Dendritic cell treated with granulocyte-macrophage colony-stimulating factor and Interleukin-4, amounts not matched to agents 40 ng/mL and 50 ng/mL, for 4 days (primary cell): ENCODE measurements at regions not wholly inside any gene's neighbourhood (a gene's known extent, or its start where the extent isn't known, plus 50 kb on each side); places are given as distances from the start of the nearest gene placed in this dataset.

ENCODE experiments used
- H3K27ac Mint-ChIP-seq: one replicate; pipeline ENCODE4 v1.8.0; 2022; ENCODE audit warnings: mild to moderate bottlenecking, mixed read lengths
- H3K27me3 Mint-ChIP-seq: one replicate; pipeline ENCODE4 v1.8.0; 2022; ENCODE audit warnings: mild to moderate bottlenecking, mixed read lengths
- H3K36me3 Mint-ChIP-seq: one replicate; pipeline ENCODE4 v1.8.0; 2022; ENCODE audit warnings: low read depth, mixed read lengths
- H3K4me1 Mint-ChIP-seq: one replicate; pipeline ENCODE4 v1.8.0; 2022; ENCODE audit warnings: low read depth, mixed read lengths
- H3K4me3 Mint-ChIP-seq: one replicate; pipeline ENCODE4 v1.8.0; 2022; ENCODE audit warnings: mild to moderate bottlenecking, moderate library complexity, mixed read lengths
- H3K9me3 Mint-ChIP-seq: one replicate; pipeline ENCODE4 v1.8.0; 2022; ENCODE audit warnings: mixed read lengths
- intact Hi-C: fragments of 100-400 bp; cut with micrococcal nuclease; formaldehyde crosslinking; loops from one replicate; pipeline ENCODE4 v1.15.0; 2022

GRCh38 chr13:78777396-78777795 lies 118.4 kb upstream of the OBI1 start:
- no peaks in the 10 kb centered on the region for H3K4me1 Mint-ChIP-seq
- H3K4me3 Mint-ChIP-seq, result no peak overlapping the region
- no peak overlapping the region for H3K27ac Mint-ChIP-seq
- intact Hi-C loops, result no loop called here
- H3K27me3 Mint-ChIP-seq, result no peaks in the 10 kb centered on the region
- no peaks in the 10 kb centered on the region for H3K9me3 Mint-ChIP-seq
- H3K36me3 Mint-ChIP-seq, result no peaks in the 10 kb centered on the region

DNA sequence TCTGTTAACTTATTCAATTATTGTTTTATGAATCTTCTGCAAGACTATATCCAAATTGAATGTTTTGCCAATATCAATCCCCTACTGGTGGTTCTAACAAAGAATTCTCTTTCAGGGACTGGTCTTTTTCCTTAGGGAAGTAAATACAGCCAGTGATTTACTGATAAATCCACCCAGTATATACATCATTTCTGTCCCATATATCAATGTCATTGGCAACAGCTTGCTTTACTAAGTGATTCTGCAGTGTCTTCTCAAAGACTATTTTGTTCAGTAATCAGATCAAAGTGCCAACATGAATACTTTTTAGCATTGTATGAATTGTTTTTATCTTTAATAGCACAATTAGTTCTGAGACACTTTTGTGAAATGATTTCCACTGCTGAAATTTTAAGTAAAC lies 114.0 kb upstream of the OBI1 start:
- Mint-ChIP-seq H3K4me1 (peaks cover 9% of the 10 kb centered on the region), H3K27ac (no peak overlapping the region), H3K9me3 (no peaks in the 10 kb centered on the region), H3K36me3 (no peaks in the 10 kb centered on the region), H3K4me3 (no peak overlapping the region), H3K27me3 (no peaks in the 10 kb centered on the region)
- intact Hi-C loops, result no loop called here

DNA sequence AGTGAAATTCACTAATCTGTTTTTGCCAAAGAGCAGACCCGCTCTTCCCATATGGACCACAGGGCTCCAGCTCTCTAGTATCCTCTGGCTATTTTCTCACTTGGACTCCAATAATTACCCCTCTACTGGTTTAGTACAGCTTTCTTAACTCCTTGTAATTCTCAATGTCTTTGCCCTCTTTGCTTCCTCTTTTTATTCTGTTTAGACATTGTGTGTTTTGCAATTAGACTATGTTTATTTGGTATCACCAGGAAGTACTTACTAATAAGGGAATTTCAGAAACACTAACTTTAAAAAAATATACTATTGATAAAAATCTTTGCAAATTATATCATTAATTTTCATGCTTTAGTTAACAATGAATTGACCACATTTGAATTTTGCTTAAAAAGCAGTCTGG lies 111.6 kb upstream of the OBI1 start:
- H3K27ac Mint-ChIP-seq, result no peak overlapping the region
- H3K9me3 Mint-ChIP-seq, result no peaks in the 10 kb centered on the region
- H3K4me3 Mint-ChIP-seq, result no peak overlapping the region
- H3K27me3 Mint-ChIP-seq, result no peaks in the 10 kb centered on the region
- intact Hi-C loops, result no loop called here
- H3K4me1 Mint-ChIP-seq, result peaks cover 9% of the 10 kb centered on the region
- no peaks in the 10 kb centered on the region for H3K36me3 Mint-ChIP-seq

- Mint-ChIP-seq H3K36me3 (no peaks in the 10 kb centered on the region), H3K9me3 (no peaks in the 10 kb centered on the region), H3K4me3 (no peak overlapping the region), H3K27ac (no peak overlapping the region), H3K27me3 (no peaks in the 10 kb centered on the region), H3K4me1 (peaks cover 9% of the 10 kb centered on the region)
- intact Hi-C loops, result no loop called here
These were observed 110.0 kb upstream of the OBI1 start for GRCh38 chr13:78768950-78769349.

- Mint-ChIP-seq H3K27ac (no peak overlapping the region), H3K27me3 (no peaks in the 10 kb centered on the region), H3K4me3 (no peak overlapping the region), H3K4me1 (no peaks in the 10 kb centered on the region), H3K36me3 (no peaks in the 10 kb centered on the region), H3K9me3 (no peaks in the 10 kb centered on the region)
- intact Hi-C loops, result no loop called here
These were observed 105.7 kb upstream of the OBI1 start for GRCh38 chr13:78764665-78765064.

- intact Hi-C loops, result no loop called here
- H3K27me3 Mint-ChIP-seq, result no peaks in the 10 kb centered on the region
- no peaks in the 10 kb centered on the region for H3K9me3 Mint-ChIP-seq
- no peak overlapping the region for H3K27ac Mint-ChIP-seq
- H3K4me1 Mint-ChIP-seq, result no peaks in the 10 kb centered on the region
- no peak overlapping the region for H3K4me3 Mint-ChIP-seq
- no peaks in the 10 kb centered on the region for H3K36me3 Mint-ChIP-seq
These were observed 103.9 kb upstream of the OBI1 start for GRCh38 chr13:78762825-78763224.

- H3K27ac Mint-ChIP-seq, result no peak overlapping the region
- no peaks in the 10 kb centered on the region for H3K36me3 Mint-ChIP-seq
- no peaks in the 10 kb centered on the region for H3K27me3 Mint-ChIP-seq
- no peak overlapping the region for H3K4me3 Mint-ChIP-seq
- no peaks in the 10 kb centered on the region for H3K4me1 Mint-ChIP-seq
- intact Hi-C loops, result no loop called here
- no peaks in the 10 kb centered on the region for H3K9me3 Mint-ChIP-seq
These were observed 100.7 kb upstream of the OBI1 start for GRCh38 chr13:78759704-78760103.

DNA sequence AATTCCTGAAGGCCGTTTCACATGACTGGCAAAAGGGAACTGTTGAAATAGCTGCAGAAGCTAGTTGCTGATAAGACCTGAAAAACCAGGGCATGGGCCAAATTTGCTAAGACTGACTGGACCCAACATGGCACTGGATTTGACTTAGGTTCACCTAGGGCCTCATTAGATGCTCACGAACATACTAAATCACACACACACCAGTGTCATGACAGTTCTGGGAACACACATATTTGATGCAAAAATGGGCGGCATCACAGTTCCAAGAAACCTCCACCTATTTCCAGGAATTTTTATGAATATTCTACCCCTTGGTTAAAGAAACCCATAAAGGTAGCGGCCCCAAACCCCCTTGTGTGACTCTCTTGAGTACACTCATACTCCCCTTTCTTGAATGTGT lies 99.6 kb upstream of the OBI1 start:
- H3K4me1 Mint-ChIP-seq, result no peaks in the 10 kb centered on the region
- H3K9me3 Mint-ChIP-seq, result no peaks in the 10 kb centered on the region
- H3K27me3 Mint-ChIP-seq, result no peaks in the 10 kb centered on the region
- H3K27ac Mint-ChIP-seq, result no peak overlapping the region
- H3K36me3 Mint-ChIP-seq, result no peaks in the 10 kb centered on the region
- no peak overlapping the region for H3K4me3 Mint-ChIP-seq
- intact Hi-C loops, result no loop called here

DNA sequence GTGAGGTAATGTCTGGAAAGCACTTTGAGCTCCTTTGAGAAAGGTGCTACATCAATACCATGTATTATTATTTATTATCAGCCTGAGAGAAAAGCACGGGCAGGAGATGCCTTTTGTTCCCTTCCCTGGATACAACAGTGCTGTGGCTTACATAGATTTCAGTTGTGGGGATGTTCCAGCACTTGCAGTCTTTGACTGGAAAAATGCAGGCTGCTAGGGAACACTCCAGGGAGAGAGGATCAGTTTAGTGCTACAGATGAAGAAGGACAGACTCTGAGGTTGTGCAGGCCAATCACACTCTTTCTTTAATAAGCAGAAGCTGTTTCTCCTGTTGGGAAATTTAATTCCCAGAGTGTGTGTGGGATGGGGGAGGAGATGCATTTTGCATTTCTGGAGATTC lies 94.5 kb upstream of the OBI1 start:
- Mint-ChIP-seq H3K27me3 (no peaks in the 10 kb centered on the region), H3K27ac (no peak overlapping the region), H3K36me3 (no peaks in the 10 kb centered on the region), H3K4me1 (no peaks in the 10 kb centered on the region), H3K4me3 (no peak overlapping the region), H3K9me3 (no peaks in the 10 kb centered on the region)
- intact Hi-C loops, result no loop called here

DNA sequence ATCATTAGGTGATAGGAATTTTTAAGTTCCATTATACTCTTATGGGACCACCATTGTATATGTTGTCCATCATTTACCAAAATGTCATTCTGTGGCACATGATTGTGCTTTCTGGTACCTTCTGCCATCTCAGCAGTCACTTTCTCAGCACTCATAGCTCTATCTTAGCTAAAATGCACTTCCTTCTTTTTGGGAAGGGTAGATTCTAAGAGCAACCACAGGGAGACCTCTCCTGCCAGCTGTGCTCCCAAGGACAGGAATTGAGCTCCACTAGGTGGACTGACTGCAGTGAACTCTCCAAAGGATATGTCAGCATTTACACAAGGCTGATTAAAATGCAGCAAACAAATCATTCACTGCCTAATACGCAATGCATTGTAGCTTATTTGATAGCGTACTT lies 91.8 kb upstream of the OBI1 start:
- no peak overlapping the region for H3K27ac Mint-ChIP-seq
- H3K36me3 Mint-ChIP-seq, result no peaks in the 10 kb centered on the region
- no peaks in the 10 kb centered on the region for H3K4me1 Mint-ChIP-seq
- no peaks in the 10 kb centered on the region for H3K27me3 Mint-ChIP-seq
- intact Hi-C loops, result no loop called here
- no peaks in the 10 kb centered on the region for H3K9me3 Mint-ChIP-seq
- no peak overlapping the region for H3K4me3 Mint-ChIP-seq

DNA sequence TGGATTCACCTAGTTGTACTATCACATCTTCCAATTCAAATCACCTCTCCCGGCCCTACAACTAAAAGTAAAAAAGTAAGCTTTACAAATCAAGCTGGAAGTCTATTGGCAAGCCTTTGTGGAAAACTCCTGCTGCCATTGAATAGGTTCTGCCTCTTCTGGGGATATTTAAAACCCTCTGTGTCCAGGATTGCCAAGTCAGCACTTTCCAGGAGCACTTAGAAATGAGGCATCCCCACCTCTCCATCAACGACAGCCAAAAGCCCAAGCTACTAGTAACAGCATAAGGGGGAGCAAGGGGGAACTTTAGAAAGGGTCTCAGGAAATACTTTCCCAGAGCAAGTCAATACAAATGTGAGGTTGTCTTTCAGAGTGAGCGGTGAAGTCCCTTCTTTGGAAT lies 85.0 kb upstream of the OBI1 start:
- H3K27me3 Mint-ChIP-seq, result no peaks in the 10 kb centered on the region
- H3K4me1 Mint-ChIP-seq, result no peaks in the 10 kb centered on the region
- intact Hi-C loops, result no loop called here
- H3K4me3 Mint-ChIP-seq, result no peak overlapping the region
- no peak overlapping the region for H3K27ac Mint-ChIP-seq
- no peaks in the 10 kb centered on the region for H3K9me3 Mint-ChIP-seq
- H3K36me3 Mint-ChIP-seq, result no peaks in the 10 kb centered on the region

GRCh38 chr13:78742659-78743058 lies 83.7 kb upstream of the OBI1 start:
- Mint-ChIP-seq H3K4me1 (no peaks in the 10 kb centered on the region), H3K9me3 (no peaks in the 10 kb centered on the region), H3K27me3 (no peaks in the 10 kb centered on the region), H3K4me3 (no peak overlapping the region), H3K27ac (no peak overlapping the region), H3K36me3 (no peaks in the 10 kb centered on the region)
- intact Hi-C loops, result no loop called here

- Mint-ChIP-seq H3K9me3 (no peaks in the 10 kb centered on the region), H3K36me3 (no peaks in the 10 kb centered on the region), H3K27me3 (no peaks in the 10 kb centered on the region), H3K4me3 (no peak overlapping the region), H3K4me1 (no peaks in the 10 kb centered on the region), H3K27ac (no peak overlapping the region)
- intact Hi-C loops, result no loop called here
These were observed 77.2 kb upstream of the OBI1 start for GRCh38 chr13:78736142-78736541.

GRCh38 chr13:78732445-78733017 lies 73.6 kb upstream of the OBI1 start:
- H3K27ac Mint-ChIP-seq, result no peak overlapping the region
- H3K4me3 Mint-ChIP-seq, result no peak overlapping the region
- H3K4me1 Mint-ChIP-seq, result no peaks in the 10 kb centered on the region
- H3K9me3 Mint-ChIP-seq, result no peaks in the 10 kb centered on the region
- H3K27me3 Mint-ChIP-seq, result no peaks in the 10 kb centered on the region
- intact Hi-C loops, result no loop called here
- H3K36me3 Mint-ChIP-seq, result no peaks in the 10 kb centered on the region

GRCh38 chr13:78722700-78723099 lies 63.7 kb upstream of the OBI1 start:
- H3K9me3 Mint-ChIP-seq, result no peaks in the 10 kb centered on the region
- H3K4me1 Mint-ChIP-seq, result no peaks in the 10 kb centered on the region
- intact Hi-C loops, result no loop called here
- H3K27me3 Mint-ChIP-seq, result no peaks in the 10 kb centered on the region
- H3K36me3 Mint-ChIP-seq, result no peaks in the 10 kb centered on the region
- no peak overlapping the region for H3K4me3 Mint-ChIP-seq
- no peak overlapping the region for H3K27ac Mint-ChIP-seq
